Neural progenitor cell (in vitro differentiated cells): ENCODE measurements at regions not wholly inside any gene's neighbourhood (a gene's known extent, or its start where the extent isn't known, plus 50 kb on each side); places are given as distances from the start of the nearest gene placed in this dataset.

Source experiments
- DNase-seq: peaks from one replicate; pipeline ENCODE4 v3.0.0-alpha.2; 2016; ENCODE audit warnings: low spot score
- H2AFZ ChIP-seq: fragments of 200-600 bp; sonication (generic); replicated peaks from 2 replicates; pipeline ENCODE4 v1.6.1; 2016; ENCODE audit warnings: antibody characterized with exemption
- H3F3A ChIP-seq: fragments of 200-600 bp; sonication (generic); 2 replicates; pipeline ENCODE4 v1.6.1; 2016; ENCODE audit warnings: antibody characterized with exemption, low read depth
- H3K27ac ChIP-seq: fragments of 200-600 bp; sonication (generic); 2 replicates; pipeline ENCODE4 v1.5.1; 2016; ENCODE audit warnings: mild to moderate bottlenecking
- H3K27me3 ChIP-seq: fragments of 200-600 bp; sonication (generic); 2 replicates; pipeline ENCODE4 v1.6.1; 2016; ENCODE audit warnings: mild to moderate bottlenecking, moderate library complexity
- H3K36me3 ChIP-seq: fragments of 200-600 bp; sonication (generic); 2 replicates; pipeline ENCODE4 v1.5.1; 2016
- H3K4me1 ChIP-seq: fragments of 200-600 bp; sonication (generic); 2 replicates; pipeline ENCODE4 v1.6.1; 2016; ENCODE audit warnings: mixed run types
- H3K4me2 ChIP-seq: fragments of 200-600 bp; sonication (generic); 2 replicates; pipeline ENCODE4 v1.6.1; 2016
- H3K4me3 ChIP-seq: fragments of 200-600 bp; sonication (generic); 2 replicates; pipeline ENCODE4 v1.5.1; 2016
- H3K79me2 ChIP-seq: fragments of 200-600 bp; sonication (generic); 2 replicates; pipeline ENCODE4 v1.6.1; 2016; ENCODE audit warnings: low read depth
- H3K9ac ChIP-seq: fragments of 200-600 bp; sonication (generic); 2 replicates; pipeline ENCODE4 v1.6.1; 2016
- H3K9me3 ChIP-seq: fragments of 200-600 bp; sonication (generic); 2 replicates; pipeline ENCODE4 v1.5.1; 2016; ENCODE audit warnings: low read depth
- H4K20me1 ChIP-seq: fragments of 200-600 bp; sonication (generic); 2 replicates; pipeline ENCODE4 v1.6.1; 2016; ENCODE audit warnings: low read depth
- H3K27ac Mint-ChIP-seq: 3 replicates; pipeline ENCODE4 v1.8.0; 2021; ENCODE audit warnings: mixed read lengths
- H3K27me3 Mint-ChIP-seq: 2 replicates; pipeline ENCODE4 v1.8.0; 2022; ENCODE audit warnings: low read depth, mild to moderate bottlenecking, inconsistent platforms, moderate library complexity, mixed read lengths; ENCODE audit not compliant: insufficient read depth
- H3K36me3 Mint-ChIP-seq: 3 replicates; pipeline ENCODE4 v1.8.0; 2021; ENCODE audit warnings: mixed read lengths
- H3K4me1 Mint-ChIP-seq: 3 replicates; pipeline ENCODE4 v1.8.0; 2021; ENCODE audit warnings: mixed read lengths
- H3K4me3 Mint-ChIP-seq: 3 replicates; pipeline ENCODE4 v1.8.0; 2021; ENCODE audit warnings: mild to moderate bottlenecking, moderate library complexity, mixed read lengths
- H3K9me3 Mint-ChIP-seq: 3 replicates; pipeline ENCODE4 v1.8.0; 2020; ENCODE audit warnings: mixed read lengths
- EZH2 ChIP-seq: fragments of 200-600 bp; sonication (generic); IDR thresholded peaks from 2 replicates; pipeline ENCODE4 v1.6.1; 2017; ENCODE audit warnings: antibody characterized with exemption, mild to moderate bottlenecking, moderate library complexity
- EZH2phosphoT487 ChIP-seq: fragments of 200-600 bp; sonication (generic); IDR thresholded peaks from 2 replicates; pipeline ENCODE4 v1.6.1; 2017; ENCODE audit warnings: antibody characterized with exemption
- TF ChIP-seq, protein P1 (sequence below): fragments of 200-600 bp; sonication (generic); IDR thresholded peaks from 2 replicates; pipeline ENCODE4 v1.5.1; 2017; ENCODE audit warnings: antibody characterized with exemption, mild to moderate bottlenecking

DNA sequence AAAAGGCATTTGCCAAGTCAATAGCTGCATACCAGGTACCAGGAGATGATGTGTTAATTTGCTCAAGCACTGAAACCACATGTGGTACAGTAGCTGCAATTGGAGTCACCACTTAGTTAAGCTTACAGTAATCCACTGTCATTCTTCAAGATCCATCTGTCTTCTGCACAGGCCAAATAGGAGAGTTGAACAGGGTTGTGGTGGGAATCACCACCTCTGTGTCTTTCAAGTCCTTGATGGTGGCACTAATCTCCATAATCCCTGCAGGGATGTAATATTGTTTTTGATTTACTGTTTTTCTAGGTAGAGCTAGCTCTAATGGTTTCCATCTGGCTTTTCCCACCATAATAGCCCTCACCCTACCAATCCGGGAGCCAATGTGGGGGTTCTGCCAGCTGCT, 91.9 kb downstream of the FCRL5 start:
- H3K36me3 Mint-ChIP-seq, result no peaks in the 10 kb centered on the region
- H3K4me3 ChIP-seq, result no peak overlapping the region
- H3K27ac Mint-ChIP-seq, result no peak overlapping the region
- no peak overlapping the region for H3K27ac ChIP-seq
- H4K20me1 ChIP-seq, result no peaks in the 10 kb centered on the region
- H3F3A ChIP-seq, result no peaks in the 10 kb centered on the region
- no peak overlapping the region for H3K4me3 Mint-ChIP-seq
- no peak overlapping the region for H2AFZ ChIP-seq
- DNase-seq, result no peak
- H3K27me3 ChIP-seq, result no peaks in the 10 kb centered on the region
- H3K4me1 ChIP-seq, result no peaks in the 10 kb centered on the region
- H3K4me1 Mint-ChIP-seq, result no peaks in the 10 kb centered on the region
- no peaks in the 10 kb centered on the region for H3K9me3 Mint-ChIP-seq
- H3K79me2 ChIP-seq, result no peaks in the 10 kb centered on the region
- TF ChIP-seq EZH2 (no peak), EZH2phosphoT487 (no peak)
- TF ChIP-seq, protein P1, sequence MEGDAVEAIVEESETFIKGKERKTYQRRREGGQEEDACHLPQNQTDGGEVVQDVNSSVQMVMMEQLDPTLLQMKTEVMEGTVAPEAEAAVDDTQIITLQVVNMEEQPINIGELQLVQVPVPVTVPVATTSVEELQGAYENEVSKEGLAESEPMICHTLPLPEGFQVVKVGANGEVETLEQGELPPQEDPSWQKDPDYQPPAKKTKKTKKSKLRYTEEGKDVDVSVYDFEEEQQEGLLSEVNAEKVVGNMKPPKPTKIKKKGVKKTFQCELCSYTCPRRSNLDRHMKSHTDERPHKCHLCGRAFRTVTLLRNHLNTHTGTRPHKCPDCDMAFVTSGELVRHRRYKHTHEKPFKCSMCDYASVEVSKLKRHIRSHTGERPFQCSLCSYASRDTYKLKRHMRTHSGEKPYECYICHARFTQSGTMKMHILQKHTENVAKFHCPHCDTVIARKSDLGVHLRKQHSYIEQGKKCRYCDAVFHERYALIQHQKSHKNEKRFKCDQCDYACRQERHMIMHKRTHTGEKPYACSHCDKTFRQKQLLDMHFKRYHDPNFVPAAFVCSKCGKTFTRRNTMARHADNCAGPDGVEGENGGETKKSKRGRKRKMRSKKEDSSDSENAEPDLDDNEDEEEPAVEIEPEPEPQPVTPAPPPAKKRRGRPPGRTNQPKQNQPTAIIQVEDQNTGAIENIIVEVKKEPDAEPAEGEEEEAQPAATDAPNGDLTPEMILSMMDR, result no peak
- peaks cover 10% of the 10 kb centered on the region for H3K27me3 Mint-ChIP-seq
- H3K9me3 ChIP-seq, result no peaks in the 10 kb centered on the region
- no peak overlapping the region for H3K4me2 ChIP-seq
- no peaks in the 10 kb centered on the region for H3K36me3 ChIP-seq
- no peak overlapping the region for H3K9ac ChIP-seq

DNA sequence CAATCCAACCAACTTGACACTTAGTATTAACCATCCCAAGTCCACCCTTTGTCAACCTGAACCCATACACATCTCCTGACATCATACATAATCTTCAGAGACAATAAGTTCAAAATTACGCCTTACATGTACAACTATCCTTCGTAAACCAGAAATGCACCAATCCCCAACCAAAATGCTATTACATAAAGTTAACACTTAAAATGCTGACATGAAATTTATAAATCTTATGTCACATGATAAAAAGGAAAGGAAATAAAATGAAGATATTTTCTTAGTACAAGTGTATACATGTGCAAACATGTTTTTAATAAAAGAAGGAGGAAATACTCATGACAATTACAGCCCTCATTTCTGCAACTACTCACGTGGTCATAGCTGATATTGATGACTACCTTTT, 95.0 kb downstream of the FCRL5 start:
- TF ChIP-seq EZH2 (no peak), EZH2phosphoT487 (no peak)
- TF ChIP-seq, protein P1, result no peak
- H3K27ac Mint-ChIP-seq, result no peak overlapping the region
- H3K9me3 Mint-ChIP-seq, result no peaks in the 10 kb centered on the region
- no peaks in the 10 kb centered on the region for H3F3A ChIP-seq
- no peaks in the 10 kb centered on the region for H3K4me1 ChIP-seq
- H3K9me3 ChIP-seq, result no peaks in the 10 kb centered on the region
- H3K79me2 ChIP-seq, result no peaks in the 10 kb centered on the region
- H3K4me1 Mint-ChIP-seq, result no peaks in the 10 kb centered on the region
- H3K9ac ChIP-seq, result no peak overlapping the region
- H2AFZ ChIP-seq, result no peak overlapping the region
- no peak overlapping the region for H3K4me2 ChIP-seq
- no peak overlapping the region for H3K27ac ChIP-seq
- H3K27me3 ChIP-seq, result no peaks in the 10 kb centered on the region
- DNase-seq, result no peak
- H3K4me3 Mint-ChIP-seq, result no peak overlapping the region
- no peaks in the 10 kb centered on the region for H3K36me3 Mint-ChIP-seq
- H3K36me3 ChIP-seq, result no peaks in the 10 kb centered on the region
- no peaks in the 10 kb centered on the region for H4K20me1 ChIP-seq
- no peak overlapping the region for H3K4me3 ChIP-seq
- H3K27me3 Mint-ChIP-seq, result peaks cover 8% of the 10 kb centered on the region

DNA sequence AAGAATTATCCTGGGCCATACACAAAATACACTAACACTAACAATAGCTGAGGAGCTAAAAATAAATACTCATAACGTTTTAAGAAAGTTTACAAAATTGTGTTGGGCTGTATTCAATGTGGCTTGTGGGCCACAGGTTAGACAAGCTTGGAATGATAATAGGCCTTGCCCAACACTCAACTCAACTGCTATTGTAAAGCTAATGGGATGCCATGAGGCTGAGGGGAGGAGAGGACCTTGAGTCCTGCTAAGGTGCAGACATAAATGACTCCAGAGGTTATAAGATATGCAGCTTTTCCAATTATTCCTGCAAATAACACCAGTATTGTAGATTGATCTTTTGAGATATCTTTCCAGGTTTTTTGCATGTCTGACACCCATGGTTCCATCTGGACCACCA, 97.0 kb downstream of the FCRL5 start:
- H3K27ac ChIP-seq, result no peak overlapping the region
- H3K36me3 ChIP-seq, result no peaks in the 10 kb centered on the region
- no peak for TF ChIP-seq EZH2
- TF ChIP-seq EZH2phosphoT487, result no peak
- TF ChIP-seq, protein P1, result no peak
- peaks cover under 1% of the 10 kb centered on the region for H3K4me1 Mint-ChIP-seq
- H3K79me2 ChIP-seq, result no peaks in the 10 kb centered on the region
- H3K4me3 Mint-ChIP-seq, result no peak overlapping the region
- H3K27ac Mint-ChIP-seq, result no peak overlapping the region
- H3K27me3 ChIP-seq, result no peaks in the 10 kb centered on the region
- H3K9me3 ChIP-seq, result no peaks in the 10 kb centered on the region
- no peak overlapping the region for H3K4me2 ChIP-seq
- H3K36me3 Mint-ChIP-seq, result no peaks in the 10 kb centered on the region
- H2AFZ ChIP-seq, result no peak overlapping the region
- H3K9ac ChIP-seq, result no peak overlapping the region
- DNase-seq, result no peak
- no peaks in the 10 kb centered on the region for H3K9me3 Mint-ChIP-seq
- peaks cover 5% of the 10 kb centered on the region for H3K27me3 Mint-ChIP-seq
- H3K4me1 ChIP-seq, result peaks cover 16% of the 10 kb centered on the region
- H3F3A ChIP-seq, result no peaks in the 10 kb centered on the region
- H3K4me3 ChIP-seq, result no peak overlapping the region
- H4K20me1 ChIP-seq, result no peaks in the 10 kb centered on the region

DNA sequence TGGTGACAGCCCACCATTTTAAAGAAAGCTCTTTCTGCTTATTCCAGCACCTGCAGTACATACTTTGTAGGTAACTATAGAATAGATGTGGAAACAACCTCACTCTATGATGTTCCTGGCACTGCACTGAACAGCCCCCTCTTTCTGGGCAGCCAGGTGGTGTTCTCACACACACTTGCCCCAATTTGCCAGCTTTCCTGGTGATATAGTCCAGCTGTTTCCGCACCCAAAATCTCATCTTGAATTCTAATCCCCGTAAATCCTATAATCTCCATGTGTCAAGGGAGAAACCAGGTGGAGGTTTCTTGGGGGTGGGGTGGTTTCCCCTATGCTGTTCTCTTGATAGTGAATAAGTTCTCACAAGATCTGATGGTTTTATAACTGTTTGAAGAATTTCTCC, 102.2 kb downstream of the FCRL5 start:
- H3K27me3 ChIP-seq, result no peaks in the 10 kb centered on the region
- TF ChIP-seq EZH2phosphoT487, result no peak
- TF ChIP-seq EZH2, result no peak
- TF ChIP-seq, protein P1, result no peak
- peak overlapping the region; percentile 2 for H3K4me2 ChIP-seq
- Mint-ChIP-seq H3K4me3 (no peak overlapping the region), H3K9me3 (no peaks in the 10 kb centered on the region), H3K36me3 (no peaks in the 10 kb centered on the region), H3K27ac (no peak overlapping the region), H3K27me3 (peaks cover 2% of the 10 kb centered on the region), H3K4me1 (peaks cover 4% of the 10 kb centered on the region)
- no peak for DNase-seq
- no peaks in the 10 kb centered on the region for H3K9me3 ChIP-seq
- no peak overlapping the region for H3K27ac ChIP-seq
- no peak overlapping the region for H3K9ac ChIP-seq
- peaks cover 16% of the 10 kb centered on the region for H3F3A ChIP-seq
- H4K20me1 ChIP-seq, result no peaks in the 10 kb centered on the region
- no peaks in the 10 kb centered on the region for H3K36me3 ChIP-seq
- H3K79me2 ChIP-seq, result no peaks in the 10 kb centered on the region
- no peak overlapping the region for H2AFZ ChIP-seq
- H3K4me1 ChIP-seq, result peaks cover 46% of the 10 kb centered on the region
- no peak overlapping the region for H3K4me3 ChIP-seq
